HUES48 (cell line): ENCODE measurements at regions not wholly inside any gene's neighbourhood (a gene's known extent, or its start where the extent isn't known, plus 50 kb on each side); places are given as distances from the start of the nearest gene placed in this dataset.

Experiments
- H3K27ac ChIP-seq: one replicate; pipeline ENCODE4 v1.7.0; 2013; ENCODE audit warnings: low read depth, low read length, inconsistent platforms
- H3K27me3 ChIP-seq: 2 replicates; pipeline ENCODE4 v1.6.1; 2013; ENCODE audit warnings: mild to moderate bottlenecking, low read length; ENCODE audit not compliant: control insufficient read depth, insufficient read depth
- H3K36me3 ChIP-seq: 2 replicates; pipeline ENCODE4 v1.6.1; 2013; ENCODE audit warnings: low read length; ENCODE audit not compliant: control insufficient read depth, insufficient read depth
- H3K4me1 ChIP-seq: 2 replicates; pipeline ENCODE4 v1.6.1; 2013; ENCODE audit warnings: mild to moderate bottlenecking, low read length; ENCODE audit not compliant: control insufficient read depth, insufficient read depth
- H3K4me3 ChIP-seq: 2 replicates; pipeline ENCODE4 v1.5.1; 2013; ENCODE audit warnings: mild to moderate bottlenecking, low read depth, low read length
- H3K9ac ChIP-seq: 2 replicates; pipeline ENCODE4 v1.6.1; 2013; ENCODE audit warnings: mild to moderate bottlenecking, low read depth, low read length, moderate library complexity
- H3K9me3 ChIP-seq: 2 replicates; pipeline ENCODE4 v1.6.1; 2013; ENCODE audit warnings: low read length; ENCODE audit not compliant: control insufficient read depth, insufficient read depth

DNA sequence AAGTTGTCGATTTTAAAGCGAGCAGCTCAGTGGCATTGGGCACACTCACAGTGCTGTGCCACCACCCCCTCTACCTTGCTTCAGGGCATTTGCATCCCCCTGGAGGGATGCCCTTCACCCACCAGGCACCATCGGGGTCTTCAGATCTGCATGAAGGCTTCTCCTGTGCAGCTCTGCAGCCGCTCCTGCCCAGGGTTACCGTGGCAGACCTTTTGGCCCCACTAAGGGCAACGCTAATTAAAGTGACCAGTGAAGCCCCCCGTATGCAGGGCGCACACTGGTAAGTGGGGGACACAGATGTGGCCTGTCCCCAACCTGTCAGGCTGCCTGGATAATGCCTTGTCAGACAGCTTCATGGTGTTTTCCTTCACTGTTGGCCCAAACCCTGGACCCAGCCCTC lies 1117.7 kb downstream of the BRD1 start:
- Histone ChIP-seq H3K4me1 (no peaks in the 10 kb centered on the region), H3K9ac (no peak overlapping the region), H3K4me3 (no peak overlapping the region), H3K27me3 (no peaks in the 10 kb centered on the region), H3K36me3 (no peaks in the 10 kb centered on the region), H3K9me3 (no peaks in the 10 kb centered on the region), H3K27ac (no peak overlapping the region)

DNA sequence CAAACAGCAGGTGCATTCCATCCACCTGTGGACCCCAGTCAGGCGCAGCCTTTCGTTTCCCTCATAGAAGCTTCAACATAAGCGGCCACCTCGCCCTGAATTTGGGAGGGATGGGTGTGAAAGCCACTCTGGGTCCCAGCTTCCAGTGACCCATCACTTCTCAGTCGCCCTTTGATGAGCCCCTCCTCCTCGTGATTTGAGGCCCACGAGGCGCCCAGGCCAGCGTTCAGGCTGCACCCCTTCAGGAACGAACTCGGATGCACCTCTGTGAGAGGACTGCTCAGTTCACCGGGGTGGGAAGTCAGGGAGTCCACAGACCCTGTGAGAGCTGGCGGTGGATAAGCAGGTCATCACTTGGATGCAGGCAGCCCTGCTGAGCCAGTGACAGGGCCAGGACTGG lies 1118.2 kb downstream of the BRD1 start:
- no peaks in the 10 kb centered on the region for H3K9me3 ChIP-seq
- H3K4me3 ChIP-seq = no peak overlapping the region
- no peaks in the 10 kb centered on the region for H3K27me3 ChIP-seq
- H3K4me1 ChIP-seq = no peaks in the 10 kb centered on the region
- no peak overlapping the region for H3K27ac ChIP-seq
- H3K9ac ChIP-seq = no peak overlapping the region
- no peaks in the 10 kb centered on the region for H3K36me3 ChIP-seq

DNA sequence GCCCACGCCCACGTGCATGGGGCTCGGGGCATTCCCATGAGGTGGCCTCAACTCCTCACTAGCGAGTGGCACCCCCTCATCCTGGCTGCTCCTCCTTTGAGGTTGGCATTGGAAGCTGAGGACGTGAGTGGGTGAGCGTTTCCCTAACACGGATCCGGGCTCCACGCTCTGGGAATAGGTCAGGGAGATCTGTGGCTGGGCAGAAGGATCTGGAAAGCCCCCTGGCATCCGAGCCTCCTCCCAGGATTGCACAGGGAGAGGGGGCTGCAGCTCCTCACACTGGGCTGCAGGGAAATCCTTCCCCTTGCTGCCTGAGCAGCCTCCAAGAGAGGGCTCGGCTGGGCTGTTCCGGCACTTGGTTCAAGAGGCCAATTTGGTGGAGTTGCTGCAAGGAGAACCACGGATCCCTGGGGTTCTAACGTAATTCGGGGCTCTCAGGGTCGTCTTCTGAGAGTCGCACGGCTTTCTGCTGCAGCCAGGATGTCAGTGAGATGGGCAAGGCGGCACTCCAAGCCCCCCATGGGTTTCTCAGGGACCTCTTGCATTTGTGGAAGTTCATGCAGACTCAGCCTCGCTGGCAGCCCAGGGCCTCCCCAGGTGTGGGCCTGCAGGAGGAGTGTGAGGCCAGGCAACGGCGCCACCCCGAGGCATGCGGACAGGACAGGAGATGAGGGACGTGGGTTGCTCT lies 1119.0 kb downstream of the BRD1 start:
- H3K27ac ChIP-seq = no peak overlapping the region
- H3K9me3 ChIP-seq = no peaks in the 10 kb centered on the region
- no peaks in the 10 kb centered on the region for H3K4me1 ChIP-seq
- H3K36me3 ChIP-seq = no peaks in the 10 kb centered on the region
- no peaks in the 10 kb centered on the region for H3K27me3 ChIP-seq
- no peak overlapping the region for H3K9ac ChIP-seq
- H3K4me3 ChIP-seq = no peak overlapping the region

DNA sequence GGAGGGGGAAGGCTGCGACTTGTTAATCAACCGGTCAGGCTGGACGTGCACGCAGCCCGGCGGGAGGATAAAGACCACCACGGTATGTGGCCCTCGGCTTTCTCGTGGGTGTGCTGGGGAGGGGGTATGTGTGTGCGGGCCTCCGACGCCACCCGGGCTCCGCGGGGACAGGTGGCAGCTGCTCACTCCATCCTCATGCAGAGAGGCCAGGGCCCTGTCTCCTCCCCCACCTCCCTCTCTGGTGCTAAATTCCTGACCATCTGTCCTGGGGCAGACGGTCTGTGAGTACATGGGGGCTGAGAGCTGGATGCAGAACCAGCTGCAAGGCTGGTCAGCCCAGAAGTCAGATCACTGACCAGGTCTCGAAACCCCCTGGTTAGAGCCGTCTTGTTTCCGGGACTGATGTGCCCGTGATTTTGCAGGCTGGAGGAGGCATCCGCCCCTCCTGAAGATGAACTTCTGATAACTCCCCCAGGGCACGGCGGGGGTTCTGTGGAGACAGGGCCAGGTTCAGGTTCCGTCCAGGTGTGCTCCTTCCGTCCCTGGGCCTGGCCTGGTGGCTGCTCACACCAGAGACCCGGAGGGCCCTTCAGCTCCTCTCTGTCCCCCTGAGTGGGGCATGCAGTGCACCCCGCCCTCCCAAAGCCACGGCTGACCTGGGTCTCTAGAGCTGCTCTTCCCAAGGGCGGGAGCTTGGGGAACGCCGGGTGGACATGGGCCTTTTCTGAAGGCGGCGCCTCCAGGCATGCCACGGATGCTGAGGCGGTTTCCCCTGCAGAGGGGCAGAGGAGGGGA lies 1119.7 kb downstream of the BRD1 start:
- H3K36me3 ChIP-seq = no peaks in the 10 kb centered on the region
- no peaks in the 10 kb centered on the region for H3K27me3 ChIP-seq
- H3K27ac ChIP-seq = no peak overlapping the region
- no peaks in the 10 kb centered on the region for H3K9me3 ChIP-seq
- H3K9ac ChIP-seq = no peak overlapping the region
- no peaks in the 10 kb centered on the region for H3K4me1 ChIP-seq
- H3K4me3 ChIP-seq = no peak overlapping the region

DNA sequence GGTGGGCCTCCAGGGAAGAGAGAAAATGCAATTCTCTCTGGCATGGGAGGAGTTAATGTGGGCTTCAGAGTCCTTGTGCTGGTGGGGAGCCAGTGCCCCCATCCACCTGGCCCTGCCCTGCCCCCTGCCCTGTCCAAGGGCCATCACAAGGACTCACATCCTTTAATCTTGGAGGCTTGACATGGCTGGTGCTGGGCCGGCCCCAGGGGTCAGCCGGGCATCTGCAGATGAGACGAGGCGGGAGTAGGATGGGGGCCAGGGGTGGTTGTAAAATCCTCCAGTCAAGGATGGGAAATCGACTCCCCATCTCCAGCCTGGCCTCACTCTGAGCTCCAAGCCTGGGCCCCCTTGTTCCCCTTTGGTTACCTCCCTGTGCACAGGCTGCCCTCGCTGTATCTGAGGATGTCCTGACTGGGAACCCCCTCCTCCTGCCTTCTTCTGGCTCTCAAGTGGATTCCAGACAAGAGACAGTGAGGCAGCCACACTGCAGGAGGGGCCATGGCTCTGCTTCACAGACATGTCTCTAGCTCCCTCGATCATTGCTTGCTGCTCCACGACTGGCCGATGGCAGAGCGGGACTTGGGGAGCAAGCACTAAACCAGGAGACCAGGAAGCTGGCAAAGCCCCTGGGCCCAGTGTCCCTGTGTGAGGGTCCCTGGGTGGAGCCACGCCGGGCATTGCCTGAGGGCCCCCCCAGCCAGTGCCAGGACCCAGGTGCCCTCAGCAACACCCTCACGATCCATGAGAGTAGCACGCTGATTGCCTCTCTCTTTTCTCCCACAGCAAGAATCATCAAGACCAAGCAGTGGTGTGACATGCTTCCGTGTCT lies 1120.5 kb downstream of the BRD1 start:
- no peak overlapping the region for H3K4me3 ChIP-seq
- no peaks in the 10 kb centered on the region for H3K4me1 ChIP-seq
- H3K27ac ChIP-seq = no peak overlapping the region
- no peaks in the 10 kb centered on the region for H3K9me3 ChIP-seq
- no peak overlapping the region for H3K9ac ChIP-seq
- no peaks in the 10 kb centered on the region for H3K27me3 ChIP-seq
- no peaks in the 10 kb centered on the region for H3K36me3 ChIP-seq

DNA sequence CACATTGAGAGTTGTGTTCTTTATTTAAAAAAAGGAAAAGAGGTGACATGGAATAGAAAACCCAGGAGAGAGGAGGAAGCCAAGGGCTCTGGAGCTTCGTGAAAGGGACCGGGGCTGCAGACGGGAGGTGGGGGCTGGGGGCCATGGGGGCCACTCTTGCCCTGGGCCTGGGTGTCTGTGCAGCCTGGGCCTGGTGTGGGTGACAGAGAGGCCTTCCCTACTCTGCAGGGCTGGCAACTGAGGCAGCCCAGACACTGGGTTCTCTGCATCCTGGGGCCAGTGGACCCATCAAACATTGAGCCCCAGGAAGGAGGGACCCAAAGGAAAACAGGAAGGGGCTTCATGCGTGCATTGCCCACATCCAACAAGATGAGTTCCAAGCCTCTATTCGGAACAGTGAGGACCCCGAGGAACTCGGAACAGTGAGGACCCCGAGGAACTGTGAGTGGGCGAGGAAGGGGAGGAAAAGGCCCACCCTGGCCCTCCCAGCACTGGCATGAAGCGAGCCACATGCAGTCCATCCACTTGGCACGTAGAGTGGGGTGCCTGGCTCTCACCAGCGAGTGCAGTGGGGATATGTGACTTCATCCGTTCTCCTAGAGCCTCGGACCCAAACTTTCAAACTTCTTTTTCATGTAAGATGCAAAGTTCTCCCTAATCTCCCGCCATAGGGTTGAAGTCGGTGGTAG lies 1121.6 kb downstream of the BRD1 start:
- no peak overlapping the region for H3K9ac ChIP-seq
- no peak overlapping the region for H3K4me3 ChIP-seq
- no peak overlapping the region for H3K27ac ChIP-seq
- no peaks in the 10 kb centered on the region for H3K27me3 ChIP-seq
- H3K4me1 ChIP-seq = no peaks in the 10 kb centered on the region
- H3K9me3 ChIP-seq = no peaks in the 10 kb centered on the region
- H3K36me3 ChIP-seq = no peaks in the 10 kb centered on the region

DNA sequence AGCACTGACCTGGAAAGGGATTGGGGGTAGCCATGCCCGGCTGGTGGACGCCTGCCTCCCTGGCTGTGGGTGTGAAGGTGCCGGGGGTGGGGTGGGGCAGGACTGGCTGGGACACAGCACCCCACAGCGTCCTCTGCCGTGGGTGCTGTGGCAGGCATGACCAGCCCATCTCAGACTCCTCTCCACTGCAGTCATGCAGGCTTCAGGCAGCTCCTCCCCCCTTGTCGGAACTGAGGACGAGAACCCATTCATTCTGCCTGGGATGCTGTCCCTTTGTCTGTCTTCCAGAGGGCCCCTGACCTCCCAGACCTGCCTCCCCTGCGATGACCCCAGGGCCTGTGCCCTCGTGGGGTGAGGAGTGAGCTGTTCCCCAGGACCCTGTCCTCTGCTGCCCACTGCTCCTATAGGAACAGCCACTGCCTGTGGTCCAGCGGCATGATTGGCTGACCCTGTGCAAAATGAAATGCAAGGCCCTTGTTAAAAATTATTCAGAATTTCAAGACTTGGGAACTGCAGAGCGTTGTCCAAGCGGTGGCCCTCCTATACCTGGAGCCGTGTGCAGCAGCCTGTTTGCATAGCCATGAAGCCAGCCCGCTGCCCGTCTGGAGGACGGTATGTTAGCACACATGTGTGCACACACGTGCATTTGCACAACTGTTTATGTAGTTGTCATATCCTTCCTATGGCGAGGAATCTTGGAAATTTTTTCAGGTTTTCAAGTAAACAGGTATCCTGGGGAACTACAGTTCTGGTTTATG lies 1122.3 kb downstream of the BRD1 start:
- no peak overlapping the region for H3K27ac ChIP-seq
- no peak overlapping the region for H3K9ac ChIP-seq
- no peak overlapping the region for H3K4me3 ChIP-seq
- no peaks in the 10 kb centered on the region for H3K36me3 ChIP-seq
- no peaks in the 10 kb centered on the region for H3K9me3 ChIP-seq
- H3K27me3 ChIP-seq = no peaks in the 10 kb centered on the region
- no peaks in the 10 kb centered on the region for H3K4me1 ChIP-seq

DNA sequence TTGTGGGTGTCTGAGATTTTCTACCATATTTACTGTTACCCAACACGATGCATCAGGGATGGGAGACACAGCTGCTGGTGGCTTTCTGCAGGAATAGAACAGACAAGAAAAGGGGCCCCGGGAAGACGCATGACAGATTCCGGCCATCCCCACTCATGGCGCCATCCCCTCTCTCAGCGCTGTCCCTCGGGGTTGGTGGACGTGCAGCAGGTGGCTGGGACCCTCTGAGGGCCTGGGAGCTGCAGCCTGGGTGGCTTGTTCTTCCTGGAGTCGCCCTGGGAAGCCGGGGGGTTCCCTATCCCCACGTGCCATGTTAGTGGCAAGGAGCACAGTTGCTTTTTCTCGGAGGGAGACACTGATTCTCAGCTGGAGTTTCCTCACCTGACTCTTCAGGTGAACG lies 1123.3 kb downstream of the BRD1 start:
- Histone ChIP-seq H3K4me3 (no peak overlapping the region), H3K27ac (no peak overlapping the region), H3K4me1 (no peaks in the 10 kb centered on the region), H3K36me3 (no peaks in the 10 kb centered on the region), H3K9ac (no peak overlapping the region), H3K9me3 (no peaks in the 10 kb centered on the region), H3K27me3 (no peaks in the 10 kb centered on the region)

DNA sequence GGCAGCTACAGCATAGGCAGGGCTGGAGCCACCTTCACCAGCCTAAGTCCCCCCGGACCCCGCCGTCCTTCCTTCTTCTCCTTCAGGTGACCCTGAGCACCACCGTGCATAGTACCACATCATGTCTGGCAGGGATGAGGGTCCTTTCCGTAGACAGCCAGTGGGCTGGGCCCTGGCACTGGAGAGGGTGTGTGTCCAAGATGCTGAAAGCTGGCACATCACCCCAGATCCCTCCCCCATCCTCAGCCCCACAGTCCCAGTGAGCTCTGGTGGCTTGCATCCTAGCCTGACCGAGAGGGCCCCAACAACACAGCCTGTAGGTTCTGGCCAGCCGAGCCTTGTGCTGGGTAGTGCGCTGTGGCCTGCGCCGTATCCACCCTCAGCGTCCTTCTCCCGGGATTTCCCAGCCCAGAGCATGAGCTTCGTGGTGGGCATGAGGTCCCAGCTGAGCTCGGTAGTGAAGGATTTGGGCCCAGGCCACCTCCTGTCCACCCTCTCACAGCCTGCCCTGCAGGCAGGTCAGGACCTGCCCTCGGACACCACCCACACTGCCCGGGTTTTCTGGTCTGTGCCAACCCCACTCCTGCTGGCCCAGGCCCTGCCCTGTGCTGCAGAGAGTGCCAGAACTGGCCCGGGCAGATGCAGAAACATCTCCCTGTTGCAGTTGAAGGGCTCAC lies 1124.3 kb downstream of the BRD1 start:
- H3K27me3 ChIP-seq = no peaks in the 10 kb centered on the region
- no peak overlapping the region for H3K9ac ChIP-seq
- H3K36me3 ChIP-seq = no peaks in the 10 kb centered on the region
- no peak overlapping the region for H3K27ac ChIP-seq
- no peaks in the 10 kb centered on the region for H3K9me3 ChIP-seq
- H3K4me3 ChIP-seq = no peak overlapping the region
- no peaks in the 10 kb centered on the region for H3K4me1 ChIP-seq
